ENCODE measurements at regions not wholly inside any gene's neighbourhood (a gene's known extent, or its start where the extent isn't known, plus 50 kb on each side); places are given as distances from the start of the nearest gene placed in this dataset.

DNA sequence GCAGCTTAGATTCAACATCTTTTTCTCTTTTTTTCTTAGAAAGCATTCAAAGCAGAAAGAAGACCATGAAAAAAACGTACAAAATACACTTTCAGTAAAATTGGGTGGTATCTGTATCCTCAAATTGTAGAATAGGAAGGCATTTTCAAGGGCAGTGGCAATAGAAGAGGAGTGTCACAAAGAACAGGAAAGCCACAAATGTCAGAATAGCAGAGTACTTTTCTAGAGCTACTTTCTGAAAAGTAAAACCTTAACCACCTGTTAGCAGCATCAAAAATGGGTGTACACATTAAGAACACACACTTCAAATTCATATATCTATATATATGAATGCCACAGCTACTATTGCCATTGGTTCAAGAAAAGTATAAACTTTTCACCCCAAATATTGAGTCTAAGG, 412.1 kb upstream of the DCN start:
- TF ChIP-seq, protein P1, sequence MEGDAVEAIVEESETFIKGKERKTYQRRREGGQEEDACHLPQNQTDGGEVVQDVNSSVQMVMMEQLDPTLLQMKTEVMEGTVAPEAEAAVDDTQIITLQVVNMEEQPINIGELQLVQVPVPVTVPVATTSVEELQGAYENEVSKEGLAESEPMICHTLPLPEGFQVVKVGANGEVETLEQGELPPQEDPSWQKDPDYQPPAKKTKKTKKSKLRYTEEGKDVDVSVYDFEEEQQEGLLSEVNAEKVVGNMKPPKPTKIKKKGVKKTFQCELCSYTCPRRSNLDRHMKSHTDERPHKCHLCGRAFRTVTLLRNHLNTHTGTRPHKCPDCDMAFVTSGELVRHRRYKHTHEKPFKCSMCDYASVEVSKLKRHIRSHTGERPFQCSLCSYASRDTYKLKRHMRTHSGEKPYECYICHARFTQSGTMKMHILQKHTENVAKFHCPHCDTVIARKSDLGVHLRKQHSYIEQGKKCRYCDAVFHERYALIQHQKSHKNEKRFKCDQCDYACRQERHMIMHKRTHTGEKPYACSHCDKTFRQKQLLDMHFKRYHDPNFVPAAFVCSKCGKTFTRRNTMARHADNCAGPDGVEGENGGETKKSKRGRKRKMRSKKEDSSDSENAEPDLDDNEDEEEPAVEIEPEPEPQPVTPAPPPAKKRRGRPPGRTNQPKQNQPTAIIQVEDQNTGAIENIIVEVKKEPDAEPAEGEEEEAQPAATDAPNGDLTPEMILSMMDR (IDR thresholded peaks at IDR 0.05; ENCODE audit: low read length) = no peak
- TF ChIP-seq EZH2 (IDR thresholded peaks at IDR 0.05; ENCODE audit: borderline replicate concordance, low read length) = no peak
